BE2C (cell line): ENCODE measurements at regions not wholly inside any gene's neighbourhood (a gene's known extent, or its start where the extent isn't known, plus 50 kb on each side); places are given as distances from the start of the nearest gene placed in this dataset.

ENCODE experiments used
- DNase-seq: peaks from one replicate; pipeline ENCODE4 v3.0.0-alpha.2; 2020
- H3K27me3 ChIP-seq: fragments of 250-450 bp; sonication (Bioruptor Pico); 2 replicates; pipeline ENCODE4 v1.5.1; 2020; ENCODE audit warnings: mild to moderate bottlenecking
- H3K36me3 ChIP-seq: fragments of 250-450 bp; sonication (Bioruptor Pico); 2 replicates; pipeline ENCODE4 v1.5.1; 2020; ENCODE audit warnings: mild to moderate bottlenecking
- H3K4me1 ChIP-seq: fragments of 250-450 bp; sonication (Bioruptor Pico); 2 replicates; pipeline ENCODE4 v1.5.1; 2020
- H3K4me3 ChIP-seq: 2 replicates; pipeline ENCODE4 v1.5.1; 2011; ENCODE audit warnings: low read depth, low read length
- H3K9me3 ChIP-seq: fragments of 250-450 bp; sonication (Bioruptor Pico); 2 replicates; pipeline ENCODE4 v1.5.1; 2020
- CTCF ChIP-seq: IDR thresholded peaks from 2 replicates; pipeline ENCODE4 v1.5.1; 2012; ENCODE audit warnings: mild to moderate bottlenecking, low read depth, low read length

GRCh38 chr2:105621038-105621437 is 123.7 kb upstream of the NCK2 start:
- H3K36me3 ChIP-seq: no peaks in the 10 kb centered on the region
- H3K9me3 ChIP-seq: no peaks in the 10 kb centered on the region
- TF ChIP-seq CTCF: no peak
- no peak for DNase-seq
- no peaks in the 10 kb centered on the region for H3K27me3 ChIP-seq
- no peaks in the 10 kb centered on the region for H3K4me1 ChIP-seq
- no peak overlapping the region for H3K4me3 ChIP-seq

DNA sequence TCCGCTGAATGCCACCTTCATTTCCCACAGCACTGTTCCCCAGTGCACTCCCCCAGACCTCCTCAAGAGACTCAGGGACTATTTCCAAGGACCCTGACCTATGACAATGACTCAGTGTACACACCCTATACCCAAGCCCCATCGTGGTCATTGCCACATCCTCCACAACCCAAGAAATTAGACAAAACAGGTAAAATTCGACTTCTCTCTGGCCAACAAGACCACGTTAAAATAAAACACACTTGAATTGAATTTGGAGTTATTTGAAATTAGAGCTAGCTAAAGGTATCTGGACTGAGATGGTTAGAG is 126.4 kb upstream of the NCK2 start:
- H3K9me3 ChIP-seq: no peaks in the 10 kb centered on the region
- no peaks in the 10 kb centered on the region for H3K27me3 ChIP-seq
- H3K4me1 ChIP-seq: no peaks in the 10 kb centered on the region
- no peak for DNase-seq
- no peaks in the 10 kb centered on the region for H3K36me3 ChIP-seq
- TF ChIP-seq CTCF: no peak
- no peak overlapping the region for H3K4me3 ChIP-seq

DNA sequence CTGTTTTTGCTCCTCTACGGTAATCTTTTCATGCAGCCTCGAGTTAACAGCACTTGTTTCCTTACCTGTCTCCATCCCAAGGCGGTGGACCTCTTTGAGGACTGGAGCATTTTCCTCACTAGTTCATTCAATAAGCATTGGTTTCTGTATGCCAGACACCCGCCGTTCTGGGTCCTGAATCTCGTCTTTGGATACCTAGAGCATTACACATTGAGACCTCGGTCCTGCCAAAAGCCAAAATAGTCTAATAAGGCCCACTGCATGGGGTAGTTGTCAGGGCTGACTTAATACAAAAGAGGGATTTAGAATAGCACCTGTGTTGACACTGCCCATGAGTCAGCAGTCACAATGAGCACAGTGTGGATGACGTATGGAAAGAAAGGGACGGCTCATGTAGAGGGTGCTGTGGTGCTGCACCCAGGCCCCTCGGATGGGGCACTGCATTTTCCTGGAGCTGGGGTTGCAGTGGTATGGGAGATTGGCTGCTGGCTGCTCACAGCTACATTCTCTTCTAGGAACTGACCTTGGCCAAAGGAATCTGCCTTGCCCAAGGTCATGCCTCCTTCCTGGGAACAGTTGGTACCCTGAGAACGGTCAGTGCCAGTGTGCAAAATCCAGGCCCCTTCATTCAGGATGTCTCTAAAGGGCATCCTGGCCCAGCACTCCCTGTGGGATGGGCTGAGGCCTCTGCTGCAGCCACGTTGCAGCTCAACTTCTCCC is 126.9 kb upstream of the NCK2 start:
- Histone ChIP-seq H3K4me3 (no peak overlapping the region), H3K27me3 (no peaks in the 10 kb centered on the region), H3K4me1 (no peaks in the 10 kb centered on the region), H3K9me3 (no peaks in the 10 kb centered on the region), H3K36me3 (no peaks in the 10 kb centered on the region)
- DNase-seq: no peak
- TF ChIP-seq CTCF: no peak

DNA sequence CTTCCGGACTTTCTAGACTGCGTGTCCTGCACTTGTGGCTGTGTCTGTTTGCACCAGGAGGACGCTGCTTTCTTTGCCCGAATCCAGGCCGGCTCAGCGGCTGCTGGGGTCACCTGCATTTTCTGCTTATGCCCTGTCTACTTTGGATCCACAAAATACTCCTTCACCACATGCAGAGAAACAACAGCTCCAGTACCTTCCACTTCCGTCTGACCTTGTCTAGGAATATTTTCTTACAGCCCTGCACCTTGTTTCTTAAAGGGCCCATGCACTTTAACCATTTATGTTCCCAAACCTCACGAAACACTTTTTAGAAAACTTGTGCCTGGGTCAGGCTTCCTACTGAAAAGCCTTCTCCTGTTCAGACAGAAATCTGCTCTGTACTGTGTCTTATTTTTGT is 129.4 kb upstream of the NCK2 start:
- Histone ChIP-seq H3K27me3 (no peaks in the 10 kb centered on the region), H3K9me3 (no peaks in the 10 kb centered on the region), H3K4me3 (no peak overlapping the region), H3K4me1 (no peaks in the 10 kb centered on the region), H3K36me3 (no peaks in the 10 kb centered on the region)
- no peak for TF ChIP-seq CTCF
- no peak for DNase-seq

- TF ChIP-seq CTCF: no peak
These were observed 132.8 kb upstream of the NCK2 start for GRCh38 chr2:105611811-105612424.

DNA sequence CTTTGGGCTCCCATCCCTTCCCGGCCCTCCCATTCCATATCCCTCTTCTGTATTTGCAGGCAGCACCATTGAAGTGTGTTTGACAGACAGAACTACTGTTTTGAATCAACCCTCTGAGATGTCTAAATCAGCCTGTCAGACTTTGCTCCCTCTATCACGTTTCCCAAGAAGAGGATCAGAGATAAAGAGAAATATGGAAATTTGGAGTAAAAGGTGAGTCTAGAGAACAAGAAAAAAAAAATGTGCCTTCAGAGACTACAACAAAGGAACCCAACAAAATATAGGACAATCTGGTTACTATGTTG is 133.4 kb upstream of the NCK2 start:
- no peak overlapping the region for H3K4me3 ChIP-seq
- H3K9me3 ChIP-seq: no peaks in the 10 kb centered on the region
- no peaks in the 10 kb centered on the region for H3K36me3 ChIP-seq
- H3K4me1 ChIP-seq: no peaks in the 10 kb centered on the region
- DNase-seq: no peak
- TF ChIP-seq CTCF: no peak
- no peaks in the 10 kb centered on the region for H3K27me3 ChIP-seq

More at GRCh38 chr2:105611811-105612424, 132.8 kb upstream of the NCK2 start:
- DNase-seq: no peak
- H3K9me3 ChIP-seq: no peaks in the 10 kb centered on the region
- H3K36me3 ChIP-seq: no peaks in the 10 kb centered on the region
- H3K4me1 ChIP-seq: no peaks in the 10 kb centered on the region
- no peak overlapping the region for H3K4me3 ChIP-seq
- no peaks in the 10 kb centered on the region for H3K27me3 ChIP-seq
